Lung (tissue), 11 donors: ENCODE measurements at regions not wholly inside any gene's neighbourhood (a gene's known extent, or its start where the extent isn't known, plus 50 kb on each side); places are given as distances from the start of the nearest gene placed in this dataset.

Experiments used
- ATAC-seq: fragments of 200-7000 bp; cut with Tn5 transposase; one replicate; pipeline ENCODE4 v1.9.1; 2020; ENCODE audit warnings: moderate number of reproducible peaks; ENCODE audit not compliant: insufficient read depth, low FRiP score
- DNase-seq, 3 donors: peaks; one replicate each; pipeline ENCODE4 v3.0.0-alpha.2; 2013 to 2017
- H3K27ac ChIP-seq, 2 donors: one replicate each; pipeline ENCODE4 v1.5.1; 2013; ENCODE audit warnings: mild to moderate bottlenecking in 2 of 2, moderate library complexity in 2 of 2, control low read depth in 1 of 2, inconsistent platforms in 1 of 2, low read depth in 1 of 2, low read length in 1 of 2
- H3K27me3 ChIP-seq, 3 donors: one replicate each; pipeline ENCODE4 v1.5.1; 2013; ENCODE audit warnings: low read length in 2 of 3; ENCODE audit not compliant: control insufficient read depth in 3 of 3, insufficient read depth in 3 of 3
- H3K36me3 ChIP-seq, 4 donors: one replicate each; pipeline ENCODE4 v1.5.1; 2013; ENCODE audit warnings: low read length in 4 of 4, mild to moderate bottlenecking in 1 of 4, moderate library complexity in 1 of 4; ENCODE audit not compliant: control insufficient read depth in 4 of 4, insufficient read depth in 4 of 4
- H3K4me1 ChIP-seq, 5 donors: one replicate each; pipeline ENCODE4 v1.5.1; 2013; ENCODE audit warnings: low read length in 5 of 5, mild to moderate bottlenecking in 2 of 5, moderate library complexity in 1 of 5; ENCODE audit not compliant: control insufficient read depth in 5 of 5, insufficient read depth in 5 of 5
- H3K4me3 ChIP-seq: one replicate; pipeline ENCODE4 v1.5.1; 2013; ENCODE audit warnings: mild to moderate bottlenecking, control low read depth, moderate library complexity
- H3K9ac ChIP-seq, 2 donors: one replicate each; pipeline ENCODE4 v1.5.1; 2013; ENCODE audit warnings: low read length in 2 of 2, control low read depth in 1 of 2; ENCODE audit not compliant: insufficient read depth in 1 of 2
- H3K9me3 ChIP-seq, 4 donors: one replicate each; pipeline ENCODE4 v1.5.1; 2013; ENCODE audit warnings: low read length in 3 of 4, mild to moderate bottlenecking in 1 of 4, moderate library complexity in 1 of 4; ENCODE audit not compliant: control insufficient read depth in 4 of 4, insufficient read depth in 3 of 4
- whole genome bisulfite sequencing, 2 donors: extraction: QIAGEN DNeasy Blood & Tissue Kit; methylation state at CpG; one replicate each; pipeline ENCODE4 v1.1.7; 2013; 5-methylcytosine and 5-hydroxymethylcytosine counted together
- TF ChIP-seq, protein P1 (sequence below): IDR thresholded peaks from 2 replicates; pipeline ENCODE4 v1.5.1; 2012; ENCODE audit warnings: mild to moderate bottlenecking; ENCODE audit errors: control extremely low read depth, extremely low read depth
- donor health status: control.
- donor health status: control.
- donor health status: Bipolar disorder and iron deficiency.
- donor health status: healthy.
- donor health status: DM: yes; HTN: yes; CAD: no.

GRCh38 chr10:6751363-6751762 is 171.3 kb upstream of the PRKCQ start:
- Histone ChIP-seq H3K4me3 (no peak overlapping the region), H3K36me3 (no peaks in the 10 kb centered on the region), H3K9me3 (peaks cover 0 to 2% (median 0%) of the 10 kb centered on the region in 4 donors), H3K4me1 (no peaks in the 10 kb centered on the region), H3K27me3 (peaks cover 0 to 4% (median 0%) of the 10 kb centered on the region in 3 donors), H3K9ac (no peak overlapping the region), H3K27ac (no peak overlapping the region)
- DNase-seq (no peak), ATAC-seq (no peak)
- 62 to 86% methylated on average over 4 of the region's 4 CpGs for WGBS, 2 donors
- TF ChIP-seq, protein P1, sequence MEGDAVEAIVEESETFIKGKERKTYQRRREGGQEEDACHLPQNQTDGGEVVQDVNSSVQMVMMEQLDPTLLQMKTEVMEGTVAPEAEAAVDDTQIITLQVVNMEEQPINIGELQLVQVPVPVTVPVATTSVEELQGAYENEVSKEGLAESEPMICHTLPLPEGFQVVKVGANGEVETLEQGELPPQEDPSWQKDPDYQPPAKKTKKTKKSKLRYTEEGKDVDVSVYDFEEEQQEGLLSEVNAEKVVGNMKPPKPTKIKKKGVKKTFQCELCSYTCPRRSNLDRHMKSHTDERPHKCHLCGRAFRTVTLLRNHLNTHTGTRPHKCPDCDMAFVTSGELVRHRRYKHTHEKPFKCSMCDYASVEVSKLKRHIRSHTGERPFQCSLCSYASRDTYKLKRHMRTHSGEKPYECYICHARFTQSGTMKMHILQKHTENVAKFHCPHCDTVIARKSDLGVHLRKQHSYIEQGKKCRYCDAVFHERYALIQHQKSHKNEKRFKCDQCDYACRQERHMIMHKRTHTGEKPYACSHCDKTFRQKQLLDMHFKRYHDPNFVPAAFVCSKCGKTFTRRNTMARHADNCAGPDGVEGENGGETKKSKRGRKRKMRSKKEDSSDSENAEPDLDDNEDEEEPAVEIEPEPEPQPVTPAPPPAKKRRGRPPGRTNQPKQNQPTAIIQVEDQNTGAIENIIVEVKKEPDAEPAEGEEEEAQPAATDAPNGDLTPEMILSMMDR: no peak

GRCh38 chr10:6748981-6749635 is 169.0 kb upstream of the PRKCQ start:
- H3K9ac ChIP-seq: no peak overlapping the region
- DNase-seq: no peak

DNA sequence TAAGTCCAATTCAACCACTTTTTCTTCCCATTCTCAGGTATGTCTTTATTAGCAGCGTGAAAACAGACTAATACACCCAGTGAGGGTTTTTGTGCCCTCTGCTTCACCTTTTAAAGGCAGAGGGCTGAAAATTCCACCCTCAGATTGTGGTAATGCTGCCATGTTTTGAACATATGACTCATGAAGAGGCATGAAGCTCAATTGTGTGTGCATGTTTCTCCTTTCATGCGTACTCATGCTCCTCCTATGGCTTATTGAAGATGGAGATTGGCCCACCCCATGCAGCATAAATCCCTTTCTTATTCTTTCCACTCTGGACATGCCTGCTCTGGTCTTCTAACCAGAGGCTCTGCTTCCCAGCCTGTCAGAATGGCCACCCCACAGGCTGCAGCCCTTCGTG is 168.0 kb upstream of the PRKCQ start:
- no peak overlapping the region for H3K4me3 ChIP-seq
- DNase-seq (no peak), ATAC-seq (no peak)
- no peaks in the 10 kb centered on the region for H3K27me3 ChIP-seq
- peaks cover 0 to 2% (median 0%) of the 10 kb centered on the region in 4 donors for H3K9me3 ChIP-seq
- TF ChIP-seq, protein P1: no peak
- no peak overlapping the region for H3K9ac ChIP-seq
- H3K27ac ChIP-seq: no peak overlapping the region
- H3K4me1 ChIP-seq: no peaks in the 10 kb centered on the region
- no peaks in the 10 kb centered on the region for H3K36me3 ChIP-seq
- WGBS, 2 donors: 92 to 93% methylated on average over 3 of the region's 3 CpGs

More at GRCh38 chr10:6748981-6749635, 169.0 kb upstream of the PRKCQ start:
- Histone ChIP-seq H3K27ac (no peak overlapping the region), H3K27me3 (peaks cover 0 to 4% (median 0%) of the 10 kb centered on the region in 3 donors), H3K36me3 (no peaks in the 10 kb centered on the region), H3K4me3 (no peak overlapping the region), H3K4me1 (no peaks in the 10 kb centered on the region), H3K9me3 (peaks cover 0 to 2% (median 0%) of the 10 kb centered on the region in 4 donors)
- no peak for ATAC-seq
- 71 to 87% methylated on average over 5 of the region's 5 CpGs for WGBS, 2 donors
- TF ChIP-seq, protein P1: no peak

GRCh38 chr10:6746782-6747181 is 166.7 kb upstream of the PRKCQ start:
- Histone ChIP-seq H3K27me3 (no peaks in the 10 kb centered on the region), H3K9ac (no peak overlapping the region), H3K36me3 (no peaks in the 10 kb centered on the region), H3K9me3 (peaks cover 0 to 2% (median 0%) of the 10 kb centered on the region in 4 donors), H3K4me1 (peaks cover 0 to 1% (median 0%) of the 10 kb centered on the region in 5 donors), H3K4me3 (no peak overlapping the region), H3K27ac (no peak overlapping the region)
- TF ChIP-seq, protein P1: no peak
- ATAC-seq: no peak
- WGBS, 2 donors: 61 to 90% methylated on average over 5 of the region's 5 CpGs
- DNase-seq: no peak
